ENCODE measurements at regions not wholly inside any gene's neighbourhood (a gene's known extent, or its start where the extent isn't known, plus 50 kb on each side); places are given as distances from the start of the nearest gene placed in this dataset.

- no peak overlapping the region for H3K4me2 ChIP-seq (ENCODE audit: low read length)
- POLR2A ChIA-PET = no interaction called here
- H3K9me3 ChIP-seq (ENCODE audit: control insufficient read depth in 1 of 2, insufficient read depth in 1 of 2, low read depth in 1 of 2, low read length in 2 of 2) = peaks cover 0 to 28% of the 10 kb centered on the region in 2 experiments; a peak in 2 of 4 replicates
- no peak for DNase-seq (ENCODE audit: low read depth, low spot score)
- no peak for ATAC-seq
- H3K79me2 ChIP-seq (ENCODE audit: insufficient read depth, low read length) = no peaks in the 10 kb centered on the region
- no peak overlapping the region for H3K4me3 ChIP-seq (replicated peaks in 1 of 2; ENCODE audit: low read depth in 1 of 2, low read length in 2 of 2)
- no peaks in the 10 kb centered on the region for H4K20me1 ChIP-seq (ENCODE audit: insufficient read depth)
- TF ChIP-seq SRF (IDR thresholded peaks at IDR 0.05; ENCODE audit: low read depth) = no peak
- no peak for TF ChIP-seq CEBPB (IDR thresholded peaks at IDR 0.05; ENCODE audit: low read depth)
- TF ChIP-seq CTCF (IDR thresholded peaks at IDR 0.05 in 2 of 3, conservative IDR thresholded peaks at IDR 0.05 in 1 of 3; ENCODE audit: borderline replicate concordance in 1 of 3, insufficient read depth in 1 of 3, low read depth in 2 of 3, low read length in 2 of 3) = no peak
- TF ChIP-seq FOSL1 (IDR thresholded peaks at IDR 0.05; ENCODE audit: low read depth) = no peak
- no peak for TF ChIP-seq ZFX (IDR thresholded peaks at IDR 0.05)
- no peak for TF ChIP-seq EGR1 (IDR thresholded peaks at IDR 0.05; ENCODE audit: low read depth)
- TF ChIP-seq, protein P1, sequence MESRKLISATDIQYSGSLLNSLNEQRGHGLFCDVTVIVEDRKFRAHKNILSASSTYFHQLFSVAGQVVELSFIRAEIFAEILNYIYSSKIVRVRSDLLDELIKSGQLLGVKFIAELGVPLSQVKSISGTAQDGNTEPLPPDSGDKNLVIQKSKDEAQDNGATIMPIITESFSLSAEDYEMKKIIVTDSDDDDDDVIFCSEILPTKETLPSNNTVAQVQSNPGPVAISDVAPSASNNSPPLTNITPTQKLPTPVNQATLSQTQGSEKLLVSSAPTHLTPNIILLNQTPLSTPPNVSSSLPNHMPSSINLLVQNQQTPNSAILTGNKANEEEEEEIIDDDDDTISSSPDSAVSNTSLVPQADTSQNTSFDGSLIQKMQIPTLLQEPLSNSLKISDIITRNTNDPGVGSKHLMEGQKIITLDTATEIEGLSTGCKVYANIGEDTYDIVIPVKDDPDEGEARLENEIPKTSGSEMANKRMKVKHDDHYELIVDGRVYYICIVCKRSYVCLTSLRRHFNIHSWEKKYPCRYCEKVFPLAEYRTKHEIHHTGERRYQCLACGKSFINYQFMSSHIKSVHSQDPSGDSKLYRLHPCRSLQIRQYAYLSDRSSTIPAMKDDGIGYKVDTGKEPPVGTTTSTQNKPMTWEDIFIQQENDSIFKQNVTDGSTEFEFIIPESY (IDR thresholded peaks at IDR 0.05; ENCODE audit: extremely low read depth, insufficient replicate concordance, low read length) = no peak
- TF ChIP-seq RAD21 (IDR thresholded peaks at IDR 0.05; ENCODE audit: low read depth) = no peak
- no peak for TF ChIP-seq ZNF274 (IDR thresholded peaks at IDR 0.05; ENCODE audit: low read depth, low read length)
- TF ChIP-seq POLR2A (IDR thresholded peaks at IDR 0.05; ENCODE audit: borderline replicate concordance, extremely low read depth, insufficient read depth, insufficient read length) = no peak
- no peak for TF ChIP-seq EZH2phosphoT487 (IDR thresholded peaks at IDR 0.05; ENCODE audit: borderline replicate concordance)
- TF ChIP-seq EZH2 (IDR thresholded peaks at IDR 0.05) = no peak
- TF ChIP-seq, protein P2, sequence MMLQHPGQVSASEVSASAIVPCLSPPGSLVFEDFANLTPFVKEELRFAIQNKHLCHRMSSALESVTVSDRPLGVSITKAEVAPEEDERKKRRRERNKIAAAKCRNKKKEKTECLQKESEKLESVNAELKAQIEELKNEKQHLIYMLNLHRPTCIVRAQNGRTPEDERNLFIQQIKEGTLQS (IDR thresholded peaks at IDR 0.05) = no peak
- TF ChIP-seq, protein P3, sequence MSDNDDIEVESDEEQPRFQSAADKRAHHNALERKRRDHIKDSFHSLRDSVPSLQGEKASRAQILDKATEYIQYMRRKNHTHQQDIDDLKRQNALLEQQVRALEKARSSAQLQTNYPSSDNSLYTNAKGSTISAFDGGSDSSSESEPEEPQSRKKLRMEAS (IDR thresholded peaks at IDR 0.05) = no peak
- no peak for TF ChIP-seq ELF1 (IDR thresholded peaks at IDR 0.05; ENCODE audit: borderline replicate concordance, low read depth)
- no peak for TF ChIP-seq SP1 (IDR thresholded peaks at IDR 0.05; ENCODE audit: low read depth)
- TF ChIP-seq REST (IDR thresholded peaks at IDR 0.05; ENCODE audit: low read depth) = no peak
- H3K9me2 ChIP-seq (ENCODE audit: insufficient read depth) = no peaks in the 10 kb centered on the region
- intact Hi-C loops (cut with micrococcal nuclease) = no loop called here
- no peaks in the 10 kb centered on the region for H3K27me3 ChIP-seq (ENCODE audit: insufficient read depth, low read length)
- RAD21 ChIA-PET (ENCODE audit: low non-redundant PET in 1 of 2, low total read pairs in 2 of 2, uncharacterized antibody in 2 of 2, unreplicated experiment in 2 of 2) = no interaction called here
- no peaks in the 10 kb centered on the region for H3K4me1 ChIP-seq (ENCODE audit: control insufficient read depth in 1 of 2, insufficient read depth in 2 of 2, low read length in 2 of 2)
- H3K9ac ChIP-seq (ENCODE audit: low read length) = no peak overlapping the region
- CTCF ChIA-PET = no interaction called here
- BruUV-seq (replicated peaks) = no TSS peak
- H2AFZ ChIP-seq (ENCODE audit: low read depth, low read length, poor library complexity, severe bottlenecking) = no peak overlapping the region
- no peaks in the 10 kb centered on the region for H3K36me3 ChIP-seq (ENCODE audit: control insufficient read depth in 1 of 2, insufficient read depth in 2 of 2, low read length in 2 of 2)
- no peak overlapping the region for H3K27ac ChIP-seq (ENCODE audit: low read depth, low read length)
These were observed 358.1 kb upstream of the SYT4 start for GRCh38 chr18:43635397-43635796.

Measured in HCT116 (cell line).